ENCODE measurements at regions not wholly inside any gene's neighbourhood (a gene's known extent, or its start where the extent isn't known, plus 50 kb on each side); places are given as distances from the start of the nearest gene placed in this dataset.

DNA sequence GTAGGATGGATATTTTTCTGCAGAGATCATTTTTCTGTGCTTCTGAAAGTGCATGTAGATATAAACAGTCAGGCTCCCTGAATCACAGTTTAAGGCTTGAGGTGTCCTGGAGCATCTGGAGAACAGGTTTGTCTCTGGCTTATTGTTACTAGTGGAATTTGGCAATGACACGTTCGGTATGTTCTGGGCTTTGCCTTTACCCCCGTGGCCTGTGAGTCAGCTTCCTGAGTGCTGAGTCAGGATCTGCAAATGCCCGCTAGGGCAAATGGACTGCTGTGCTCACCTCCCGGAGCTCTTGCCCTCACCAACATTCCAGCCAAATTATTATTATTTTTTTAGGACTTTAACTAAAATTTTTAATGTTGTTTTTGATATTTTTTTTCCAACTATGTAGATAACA is 192.5 kb upstream of the PRSS1 start:
- TF ChIP-seq EZH2 (IDR thresholded peaks at IDR 0.05; ENCODE audit: low read depth, unreplicated experiment) (no peak), CREB1 (CRISPR knock-in tag; IDR thresholded peaks at IDR 0.05; ENCODE audit: low read depth) (no peak), POLR2AphosphoS5 (IDR thresholded peaks at IDR 0.05; ENCODE audit: low read depth) (no peak), EZH2phosphoT487 (IDR thresholded peaks at IDR 0.05; ENCODE audit: unreplicated experiment) (no peak)
- TF ChIP-seq, protein P1, sequence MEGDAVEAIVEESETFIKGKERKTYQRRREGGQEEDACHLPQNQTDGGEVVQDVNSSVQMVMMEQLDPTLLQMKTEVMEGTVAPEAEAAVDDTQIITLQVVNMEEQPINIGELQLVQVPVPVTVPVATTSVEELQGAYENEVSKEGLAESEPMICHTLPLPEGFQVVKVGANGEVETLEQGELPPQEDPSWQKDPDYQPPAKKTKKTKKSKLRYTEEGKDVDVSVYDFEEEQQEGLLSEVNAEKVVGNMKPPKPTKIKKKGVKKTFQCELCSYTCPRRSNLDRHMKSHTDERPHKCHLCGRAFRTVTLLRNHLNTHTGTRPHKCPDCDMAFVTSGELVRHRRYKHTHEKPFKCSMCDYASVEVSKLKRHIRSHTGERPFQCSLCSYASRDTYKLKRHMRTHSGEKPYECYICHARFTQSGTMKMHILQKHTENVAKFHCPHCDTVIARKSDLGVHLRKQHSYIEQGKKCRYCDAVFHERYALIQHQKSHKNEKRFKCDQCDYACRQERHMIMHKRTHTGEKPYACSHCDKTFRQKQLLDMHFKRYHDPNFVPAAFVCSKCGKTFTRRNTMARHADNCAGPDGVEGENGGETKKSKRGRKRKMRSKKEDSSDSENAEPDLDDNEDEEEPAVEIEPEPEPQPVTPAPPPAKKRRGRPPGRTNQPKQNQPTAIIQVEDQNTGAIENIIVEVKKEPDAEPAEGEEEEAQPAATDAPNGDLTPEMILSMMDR (conservative IDR thresholded peaks at IDR 0.05; ENCODE audit: low read depth in 2 of 2) = no peak
- TF ChIP-seq, protein P2, sequence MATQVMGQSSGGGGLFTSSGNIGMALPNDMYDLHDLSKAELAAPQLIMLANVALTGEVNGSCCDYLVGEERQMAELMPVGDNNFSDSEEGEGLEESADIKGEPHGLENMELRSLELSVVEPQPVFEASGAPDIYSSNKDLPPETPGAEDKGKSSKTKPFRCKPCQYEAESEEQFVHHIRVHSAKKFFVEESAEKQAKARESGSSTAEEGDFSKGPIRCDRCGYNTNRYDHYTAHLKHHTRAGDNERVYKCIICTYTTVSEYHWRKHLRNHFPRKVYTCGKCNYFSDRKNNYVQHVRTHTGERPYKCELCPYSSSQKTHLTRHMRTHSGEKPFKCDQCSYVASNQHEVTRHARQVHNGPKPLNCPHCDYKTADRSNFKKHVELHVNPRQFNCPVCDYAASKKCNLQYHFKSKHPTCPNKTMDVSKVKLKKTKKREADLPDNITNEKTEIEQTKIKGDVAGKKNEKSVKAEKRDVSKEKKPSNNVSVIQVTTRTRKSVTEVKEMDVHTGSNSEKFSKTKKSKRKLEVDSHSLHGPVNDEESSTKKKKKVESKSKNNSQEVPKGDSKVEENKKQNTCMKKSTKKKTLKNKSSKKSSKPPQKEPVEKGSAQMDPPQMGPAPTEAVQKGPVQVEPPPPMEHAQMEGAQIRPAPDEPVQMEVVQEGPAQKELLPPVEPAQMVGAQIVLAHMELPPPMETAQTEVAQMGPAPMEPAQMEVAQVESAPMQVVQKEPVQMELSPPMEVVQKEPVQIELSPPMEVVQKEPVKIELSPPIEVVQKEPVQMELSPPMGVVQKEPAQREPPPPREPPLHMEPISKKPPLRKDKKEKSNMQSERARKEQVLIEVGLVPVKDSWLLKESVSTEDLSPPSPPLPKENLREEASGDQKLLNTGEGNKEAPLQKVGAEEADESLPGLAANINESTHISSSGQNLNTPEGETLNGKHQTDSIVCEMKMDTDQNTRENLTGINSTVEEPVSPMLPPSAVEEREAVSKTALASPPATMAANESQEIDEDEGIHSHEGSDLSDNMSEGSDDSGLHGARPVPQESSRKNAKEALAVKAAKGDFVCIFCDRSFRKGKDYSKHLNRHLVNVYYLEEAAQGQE (IDR thresholded peaks at IDR 0.05; ENCODE audit: unreplicated experiment) = no peak

All from GM23338 (cell line).